HG02623 (cell line): ENCODE measurements at regions not wholly inside any gene's neighbourhood (a gene's known extent, or its start where the extent isn't known, plus 50 kb on each side); places are given as distances from the start of the nearest gene placed in this dataset.

Source experiments
- ATAC-seq: cut with Tn5 transposase; IDR thresholded peaks from one replicate; pipeline ENCODE4 v1.9.1; 2021; ENCODE audit warnings: moderate library complexity; ENCODE audit not compliant: unreplicated experiment

- ATAC-seq = no peak
Observed at GRCh38 chr7:118671149-118671548, 446.6 kb downstream of the ANKRD7 start.

- ATAC-seq = no peak
Observed at GRCh38 chr7:118684796-118685195, 460.3 kb downstream of the ANKRD7 start.

- no peak for ATAC-seq
Observed at GRCh38 chr7:118689403-118689802, 464.9 kb downstream of the ANKRD7 start.

GRCh38 chr7:118696879-118697278 lies 472.4 kb downstream of the ANKRD7 start:
- no peak for ATAC-seq

GRCh38 chr7:118699222-118699621 lies 474.7 kb downstream of the ANKRD7 start:
- ATAC-seq = no peak

- no peak for ATAC-seq
Observed at GRCh38 chr7:118708741-118709140, 484.2 kb downstream of the ANKRD7 start.

GRCh38 chr7:118711688-118712087 lies 487.2 kb downstream of the ANKRD7 start:
- ATAC-seq = no peak

- no peak for ATAC-seq
Observed at GRCh38 chr7:118713039-118713438, 488.5 kb downstream of the ANKRD7 start.

GRCh38 chr7:118720632-118721031 lies 496.1 kb downstream of the ANKRD7 start:
- ATAC-seq = no peak

GRCh38 chr7:118731854-118732253 lies 507.4 kb downstream of the ANKRD7 start:
- ATAC-seq = no peak

- no peak for ATAC-seq
Observed at GRCh38 chr7:118734541-118734940, 510.0 kb downstream of the ANKRD7 start.

GRCh38 chr7:118735441-118735840 lies 510.9 kb downstream of the ANKRD7 start:
- no peak for ATAC-seq

GRCh38 chr7:118737935-118738334 lies 513.4 kb downstream of the ANKRD7 start:
- ATAC-seq = no peak

GRCh38 chr7:118745927-118746326 lies 521.4 kb downstream of the ANKRD7 start:
- no peak for ATAC-seq

- no peak for ATAC-seq
Observed at GRCh38 chr7:118747473-118747872, 523.0 kb downstream of the ANKRD7 start.

GRCh38 chr7:118753479-118753878 lies 529.0 kb downstream of the ANKRD7 start:
- ATAC-seq = no peak

GRCh38 chr7:118754608-118755007 lies 530.1 kb downstream of the ANKRD7 start:
- ATAC-seq = no peak

GRCh38 chr7:118755067-118755625 lies 530.6 kb downstream of the ANKRD7 start:
- ATAC-seq = no peak

- ATAC-seq = no peak
Observed at GRCh38 chr7:118757066-118757465, 532.6 kb downstream of the ANKRD7 start.

- ATAC-seq = no peak
Observed at GRCh38 chr7:118758582-118758981, 534.1 kb downstream of the ANKRD7 start.

- ATAC-seq = no peak
Observed at GRCh38 chr7:118759921-118760320, 535.4 kb downstream of the ANKRD7 start.

GRCh38 chr7:118762451-118762850 lies 537.9 kb downstream of the ANKRD7 start:
- ATAC-seq = no peak

- no peak for ATAC-seq
Observed at GRCh38 chr7:118764221-118764620, 539.7 kb downstream of the ANKRD7 start.
